Trophoblast cell (in vitro differentiated cells and primary cell): ENCODE measurements at regions not wholly inside any gene's neighbourhood (a gene's known extent, or its start where the extent isn't known, plus 50 kb on each side); places are given as distances from the start of the nearest gene placed in this dataset.

Experiments used
- DNase-seq, 2 donors: peaks; one replicate each; pipeline ENCODE4 v3.0.0-alpha.2; 2016
- H2AFZ ChIP-seq: 2 replicates; pipeline ENCODE4 v1.6.1; 2013; ENCODE audit warnings: low read length, moderate library complexity, mild to moderate bottlenecking; ENCODE audit not compliant: insufficient read depth, poor library complexity
- H2AK5ac ChIP-seq: 2 replicates; pipeline ENCODE4 v1.6.1; 2013; ENCODE audit warnings: mild to moderate bottlenecking, low read length
- H2BK120ac ChIP-seq: 2 replicates; pipeline ENCODE4 v1.6.1; 2013; ENCODE audit warnings: low read length, mild to moderate bottlenecking, moderate library complexity; ENCODE audit not compliant: insufficient read depth, poor library complexity
- H2BK12ac ChIP-seq: 2 replicates; pipeline ENCODE4 v1.6.1; 2013; ENCODE audit warnings: mild to moderate bottlenecking, low read length, moderate library complexity
- H2BK5ac ChIP-seq: 2 replicates; pipeline ENCODE4 v1.6.1; 2013; ENCODE audit warnings: low read length, low read depth, moderate library complexity, mild to moderate bottlenecking; ENCODE audit not compliant: poor library complexity
- H3K14ac ChIP-seq: 2 replicates; pipeline ENCODE4 v1.6.1; 2013; ENCODE audit warnings: mild to moderate bottlenecking, low read length
- H3K18ac ChIP-seq: 2 replicates; pipeline ENCODE4 v1.6.1; 2013; ENCODE audit warnings: mild to moderate bottlenecking, low read length
- H3K23ac ChIP-seq: 2 replicates; pipeline ENCODE4 v1.6.1; 2013; ENCODE audit warnings: low read length
- H3K27ac ChIP-seq: 2 replicates; pipeline ENCODE4 v1.5.1; 2013; ENCODE audit warnings: low read depth, mild to moderate bottlenecking, inconsistent platforms, low read length, moderate library complexity
- H3K27me3 ChIP-seq: 2 replicates; pipeline ENCODE4 v1.6.1; 2013; ENCODE audit warnings: inconsistent platforms, mild to moderate bottlenecking, low read length, moderate library complexity; ENCODE audit not compliant: insufficient read depth
- H3K36me3 ChIP-seq, 2 experiments: 1 replicate in 1 of 2; 2 replicates in 1 of 2; pipeline ENCODE4 v1.6.1; 2013; ENCODE audit warnings: low read length in 2 of 2, mild to moderate bottlenecking in 2 of 2, moderate library complexity in 1 of 2; ENCODE audit not compliant: insufficient read depth in 2 of 2, control insufficient read depth in 1 of 2
- H3K4ac ChIP-seq: 2 replicates; pipeline ENCODE4 v1.6.1; 2013; ENCODE audit warnings: low read depth, mild to moderate bottlenecking, low read length, moderate library complexity
- H3K4me1 ChIP-seq, 2 experiments: 1 replicate in 1 of 2; 2 replicates in 1 of 2; pipeline ENCODE4 v1.6.1; 2013; ENCODE audit warnings: low read length in 2 of 2, mild to moderate bottlenecking in 2 of 2, moderate library complexity in 1 of 2; ENCODE audit not compliant: insufficient read depth in 2 of 2, control insufficient read depth in 1 of 2
- H3K4me2 ChIP-seq: 2 replicates; pipeline ENCODE4 v1.6.1; 2013; ENCODE audit warnings: inconsistent platforms, mild to moderate bottlenecking, low read length, moderate library complexity
- H3K4me3 ChIP-seq: 2 replicates; pipeline ENCODE4 v1.5.1; 2013; ENCODE audit warnings: mild to moderate bottlenecking, low read depth, low read length, inconsistent platforms
- H3K79me1 ChIP-seq: one replicate; pipeline ENCODE4 v1.6.1; 2013; ENCODE audit warnings: low read length
- H3K79me2 ChIP-seq: 2 replicates; pipeline ENCODE4 v1.6.1; 2013; ENCODE audit warnings: low read length, mild to moderate bottlenecking; ENCODE audit not compliant: control insufficient read depth, insufficient read depth, poor library complexity
- H3K9ac ChIP-seq: 2 replicates; pipeline ENCODE4 v1.6.1; 2013; ENCODE audit warnings: mild to moderate bottlenecking, low read length
- H3K9me3 ChIP-seq: 2 replicates; pipeline ENCODE4 v1.6.1; 2013; ENCODE audit warnings: low read depth, mild to moderate bottlenecking, control low read depth, inconsistent platforms, low read length; ENCODE audit not compliant: insufficient read depth
- H4K12ac ChIP-seq: 2 replicates; pipeline ENCODE4 v1.6.1; 2013; ENCODE audit warnings: low read depth, mild to moderate bottlenecking, low read length, moderate library complexity
- H4K8ac ChIP-seq: 2 replicates; pipeline ENCODE4 v1.6.1; 2013; ENCODE audit warnings: low read depth, mild to moderate bottlenecking, low read length, moderate library complexity
- H4K91ac ChIP-seq: one replicate; pipeline ENCODE4 v1.6.1; 2013; ENCODE audit warnings: low read depth, mild to moderate bottlenecking, low read length, moderate library complexity
- WGBS: extraction: QIAGEN DNeasy Blood & Tissue Kit; methylation state at CpG from one replicate; pipeline ENCODE4 v1.1.7; 2013; ENCODE audit warnings: missing lambda C conversion rate; ENCODE audit not compliant: insufficient read length, insufficient coverage; ENCODE audit errors: extremely low coverage; 5-methylcytosine and 5-hydroxymethylcytosine counted together

GRCh38 chr2:100683231-100683630 is 120.4 kb downstream of the PDCL3 start:
- H3K9me3 ChIP-seq: peaks cover 2% of the 10 kb centered on the region

GRCh38 chr2:100691846-100692245 is 128.1 kb upstream of the NPAS2 start:
- Histone ChIP-seq H2BK120ac (no peak overlapping the region), H3K4me1 (peaks cover 6 to 10% of the 10 kb centered on the region in 2 experiments), H3K18ac (no peak overlapping the region), H3K4me2 (no peak overlapping the region), H3K79me1 (peaks cover 3% of the 10 kb centered on the region), H3K27ac (no peak overlapping the region), H3K79me2 (no peaks in the 10 kb centered on the region), H3K14ac (no peak overlapping the region), H3K9me3 (peaks cover 2% of the 10 kb centered on the region), H2AK5ac (no peak overlapping the region), H3K4me3 (no peak overlapping the region), H4K91ac (no peak overlapping the region), H3K4ac (no peak overlapping the region), H2AFZ (no peak overlapping the region), H2BK5ac (no peak overlapping the region), H3K27me3 (no peaks in the 10 kb centered on the region), H3K9ac (no peak overlapping the region), H3K36me3 (no peaks in the 10 kb centered on the region), H3K23ac (no peak overlapping the region), H4K12ac (no peak overlapping the region), H4K8ac (no peak overlapping the region), H2BK12ac (no peak overlapping the region)
- no CpG with 5 or more reads among the region's 3 CpGs for WGBS
- no peak for DNase-seq

More at GRCh38 chr2:100683231-100683630, 120.4 kb downstream of the PDCL3 start:
- WGBS: no CpG with 5 or more reads among the region's 4 CpGs
- no peaks in the 10 kb centered on the region for H3K79me2 ChIP-seq
- no peak overlapping the region for H3K23ac ChIP-seq
- H3K9ac ChIP-seq: no peak overlapping the region
- peaks cover 5 to 6% of the 10 kb centered on the region in 2 experiments for H3K4me1 ChIP-seq
- no peak overlapping the region for H4K12ac ChIP-seq
- H3K18ac ChIP-seq: no peak overlapping the region
- no peak overlapping the region for H2AK5ac ChIP-seq
- no peak overlapping the region for H2BK5ac ChIP-seq
- no peak overlapping the region for H4K8ac ChIP-seq
- no peaks in the 10 kb centered on the region for H3K27me3 ChIP-seq
- no peak overlapping the region for H2BK120ac ChIP-seq
- H3K14ac ChIP-seq: no peak overlapping the region
- H3K4me3 ChIP-seq: no peak overlapping the region
- H3K27ac ChIP-seq: peak overlapping the region; percentile 79
- H3K4me2 ChIP-seq: no peak overlapping the region
- no peak overlapping the region for H2AFZ ChIP-seq
- no peak overlapping the region for H4K91ac ChIP-seq
- H3K79me1 ChIP-seq: peaks cover 5% of the 10 kb centered on the region
- no peak overlapping the region for H2BK12ac ChIP-seq
- no peak overlapping the region for H3K4ac ChIP-seq
- DNase-seq: peak; percentile 91 to 98
- no peaks in the 10 kb centered on the region for H3K36me3 ChIP-seq

GRCh38 chr2:100692381-100692780 is 127.6 kb upstream of the NPAS2 start:
- Histone ChIP-seq H2BK5ac (no peak overlapping the region), H3K18ac (no peak overlapping the region), H3K4ac (no peak overlapping the region), H3K4me1 (peaks cover 6 to 10% of the 10 kb centered on the region in 2 experiments), H4K12ac (no peak overlapping the region), H3K9ac (no peak overlapping the region), H2BK120ac (no peak overlapping the region), H3K79me1 (peaks cover 3% of the 10 kb centered on the region), H3K9me3 (no peaks in the 10 kb centered on the region), H4K8ac (no peak overlapping the region), H3K27me3 (no peaks in the 10 kb centered on the region), H3K79me2 (no peaks in the 10 kb centered on the region), H3K4me2 (no peak overlapping the region), H3K23ac (no peak overlapping the region), H3K36me3 (no peaks in the 10 kb centered on the region), H3K27ac (no peak overlapping the region), H3K14ac (no peak overlapping the region), H4K91ac (no peak overlapping the region), H2BK12ac (no peak overlapping the region), H2AK5ac (no peak overlapping the region), H2AFZ (no peak overlapping the region), H3K4me3 (no peak overlapping the region)
- DNase-seq: no peak
- no CpG with 5 or more reads among the region's 5 CpGs for WGBS

GRCh38 chr2:100692906-100693305 is 127.0 kb upstream of the NPAS2 start:
- Histone ChIP-seq H3K9ac (no peak overlapping the region), H3K14ac (no peak overlapping the region), H4K91ac (no peak overlapping the region), H3K4me1 (peaks cover 6 to 10% of the 10 kb centered on the region in 2 experiments), H3K9me3 (no peaks in the 10 kb centered on the region), H3K18ac (no peak overlapping the region), H3K4me3 (no peak overlapping the region), H2BK12ac (no peak overlapping the region), H4K8ac (no peak overlapping the region), H3K27me3 (no peaks in the 10 kb centered on the region), H3K4me2 (no peak overlapping the region), H3K79me1 (peaks cover 3% of the 10 kb centered on the region), H2BK5ac (no peak overlapping the region), H3K23ac (no peak overlapping the region), H2BK120ac (no peak overlapping the region), H2AFZ (no peak overlapping the region), H3K79me2 (no peaks in the 10 kb centered on the region), H4K12ac (no peak overlapping the region), H3K4ac (no peak overlapping the region), H3K36me3 (no peaks in the 10 kb centered on the region), H3K27ac (no peak overlapping the region), H2AK5ac (no peak overlapping the region)
- DNase-seq: no peak
